ENCODE measurements at regions not wholly inside any gene's neighbourhood (a gene's known extent, or its start where the extent isn't known, plus 50 kb on each side); places are given as distances from the start of the nearest gene placed in this dataset.

- POLR2A ChIA-PET: no interaction called here
- H3K27me3 Mint-ChIP-seq: peaks cover 8% of the 10 kb centered on the region
- intact Hi-C loops (cut with micrococcal nuclease): no loop called here
- no peak overlapping the region for H3K4me3 Mint-ChIP-seq
- TF ChIP-seq, protein P1, sequence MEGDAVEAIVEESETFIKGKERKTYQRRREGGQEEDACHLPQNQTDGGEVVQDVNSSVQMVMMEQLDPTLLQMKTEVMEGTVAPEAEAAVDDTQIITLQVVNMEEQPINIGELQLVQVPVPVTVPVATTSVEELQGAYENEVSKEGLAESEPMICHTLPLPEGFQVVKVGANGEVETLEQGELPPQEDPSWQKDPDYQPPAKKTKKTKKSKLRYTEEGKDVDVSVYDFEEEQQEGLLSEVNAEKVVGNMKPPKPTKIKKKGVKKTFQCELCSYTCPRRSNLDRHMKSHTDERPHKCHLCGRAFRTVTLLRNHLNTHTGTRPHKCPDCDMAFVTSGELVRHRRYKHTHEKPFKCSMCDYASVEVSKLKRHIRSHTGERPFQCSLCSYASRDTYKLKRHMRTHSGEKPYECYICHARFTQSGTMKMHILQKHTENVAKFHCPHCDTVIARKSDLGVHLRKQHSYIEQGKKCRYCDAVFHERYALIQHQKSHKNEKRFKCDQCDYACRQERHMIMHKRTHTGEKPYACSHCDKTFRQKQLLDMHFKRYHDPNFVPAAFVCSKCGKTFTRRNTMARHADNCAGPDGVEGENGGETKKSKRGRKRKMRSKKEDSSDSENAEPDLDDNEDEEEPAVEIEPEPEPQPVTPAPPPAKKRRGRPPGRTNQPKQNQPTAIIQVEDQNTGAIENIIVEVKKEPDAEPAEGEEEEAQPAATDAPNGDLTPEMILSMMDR (IDR thresholded peaks at IDR 0.05): no peak
- H3K27ac Mint-ChIP-seq: no peak overlapping the region
- no peaks in the 10 kb centered on the region for H3K36me3 Mint-ChIP-seq (ENCODE audit: low read depth)
- no peaks in the 10 kb centered on the region for H3K9me3 Mint-ChIP-seq
- DNase-seq: no peak
- no peaks in the 10 kb centered on the region for H3K4me1 Mint-ChIP-seq (ENCODE audit: low read depth)
- CTCF ChIA-PET: interaction anchor here (1.4 kb wide), 1 partner anchor 82 kb away, joined by 3 read pairs; no protein-coding TSS in a partner anchor
- no peak for ATAC-seq
Measured at GRCh38 chr15:61753018-61753710, 307.1 kb downstream of the VPS13C start.

DNA sequence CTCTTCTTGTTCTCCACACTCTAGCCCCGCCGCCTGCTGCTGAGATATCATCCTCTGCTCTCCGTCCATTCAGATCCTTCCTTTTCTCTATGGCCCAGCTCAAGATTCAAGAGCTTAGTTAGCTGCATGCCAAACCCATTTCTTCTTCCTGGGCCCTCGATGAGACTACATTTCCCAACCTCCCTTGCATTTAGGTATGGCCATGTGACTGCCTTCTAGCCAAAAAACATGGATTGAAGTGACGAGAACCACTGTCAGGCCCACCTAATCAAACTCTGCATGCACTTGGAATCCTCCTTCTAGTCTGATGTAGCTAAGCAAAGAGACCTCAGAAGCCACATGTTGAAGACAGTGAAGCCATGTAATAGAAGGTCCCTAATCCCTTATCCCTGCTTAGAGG, 308.2 kb downstream of the VPS13C start:
- ChIA-PET POLR2A (no interaction called here), CTCF (no interaction called here)
- Mint-ChIP-seq H3K27me3 (peaks cover 6% of the 10 kb centered on the region), H3K27ac (no peak overlapping the region), H3K9me3 (no peaks in the 10 kb centered on the region), H3K4me3 (no peak overlapping the region), H3K36me3 (ENCODE audit: low read depth) (no peaks in the 10 kb centered on the region), H3K4me1 (ENCODE audit: low read depth) (no peaks in the 10 kb centered on the region)
- DNase-seq: no peak
- no peak for ATAC-seq
- TF ChIP-seq, protein P1 (IDR thresholded peaks at IDR 0.05): no peak
- intact Hi-C loops (cut with micrococcal nuclease): no loop called here

GRCh38 chr15:61750271-61751084, 309.8 kb downstream of the VPS13C start:
- no peak overlapping the region for H3K4me3 Mint-ChIP-seq
- CTCF ChIA-PET: interaction anchor here (1.0 kb wide), 1 partner anchor 23 kb away, joined by 4 read pairs; no protein-coding TSS in a partner anchor
- no peaks in the 10 kb centered on the region for H3K4me1 Mint-ChIP-seq (ENCODE audit: low read depth)
- no peak for DNase-seq
- H3K9me3 Mint-ChIP-seq: no peaks in the 10 kb centered on the region
- no peaks in the 10 kb centered on the region for H3K36me3 Mint-ChIP-seq (ENCODE audit: low read depth)
- ATAC-seq: no peak
- POLR2A ChIA-PET: no interaction called here
- intact Hi-C loops (cut with micrococcal nuclease): no loop called here
- H3K27ac Mint-ChIP-seq: no peak overlapping the region
- TF ChIP-seq, protein P1 (IDR thresholded peaks at IDR 0.05): no peak
- H3K27me3 Mint-ChIP-seq: peaks cover 6% of the 10 kb centered on the region

- Mint-ChIP-seq H3K36me3 (ENCODE audit: low read depth) (no peaks in the 10 kb centered on the region), H3K9me3 (no peaks in the 10 kb centered on the region), H3K27me3 (peaks cover 14% of the 10 kb centered on the region), H3K4me3 (no peak overlapping the region), H3K4me1 (ENCODE audit: low read depth) (no peaks in the 10 kb centered on the region), H3K27ac (no peak overlapping the region)
- intact Hi-C loops (cut with micrococcal nuclease): no loop called here
- TF ChIP-seq, protein P1 (IDR thresholded peaks at IDR 0.05): no peak
- POLR2A ChIA-PET: no interaction called here
- ATAC-seq: no peak
- CTCF ChIA-PET: interaction anchor here (1.6 kb wide), 1 partner anchor 85 kb away, joined by 4 read pairs; no protein-coding TSS in a partner anchor
- no peak for DNase-seq
Measured at GRCh38 chr15:61749169-61749568, 311.1 kb downstream of the VPS13C start.

GRCh38 chr15:61748529-61748928, 311.7 kb downstream of the VPS13C start:
- Mint-ChIP-seq H3K4me3 (no peak overlapping the region), H3K27me3 (peaks cover 14% of the 10 kb centered on the region), H3K4me1 (ENCODE audit: low read depth) (no peaks in the 10 kb centered on the region), H3K27ac (no peak overlapping the region), H3K36me3 (ENCODE audit: low read depth) (no peaks in the 10 kb centered on the region), H3K9me3 (no peaks in the 10 kb centered on the region)
- CTCF ChIA-PET: interaction anchor here (1.6 kb wide), 1 partner anchor 86 kb away, joined by 4 read pairs; no protein-coding TSS in a partner anchor
- TF ChIP-seq, protein P1 (IDR thresholded peaks at IDR 0.05): no peak
- POLR2A ChIA-PET: no interaction called here
- ATAC-seq: no peak
- DNase-seq: no peak
- intact Hi-C loops (cut with micrococcal nuclease): no loop called here

Data from activated CD8-positive, alpha-beta T cell treated with anti-CD3 and anti-CD28 coated beads for 36 hours (primary cell).